IgD-negative memory B cell (primary cell): ENCODE measurements at regions not wholly inside any gene's neighbourhood (a gene's known extent, or its start where the extent isn't known, plus 50 kb on each side); places are given as distances from the start of the nearest gene placed in this dataset.

ENCODE experiments used
- H3K27ac Mint-ChIP-seq, 3 donors: one replicate each; pipeline ENCODE4 v1.8.0; 2020 to 2022; ENCODE audit warnings: mild to moderate bottlenecking in 3 of 3, mixed read lengths in 3 of 3, moderate library complexity in 1 of 3
- H3K27me3 Mint-ChIP-seq: one replicate; pipeline ENCODE4 v1.8.0; 2021; ENCODE audit warnings: mixed read lengths
- H3K36me3 Mint-ChIP-seq: one replicate; pipeline ENCODE4 v1.8.0; 2020; ENCODE audit warnings: mild to moderate bottlenecking, mixed read lengths
- H3K4me1 Mint-ChIP-seq, 3 donors: one replicate each; pipeline ENCODE4 v1.8.0; 2020 to 2022; ENCODE audit warnings: mixed read lengths in 3 of 3, mild to moderate bottlenecking in 1 of 3
- H3K4me3 Mint-ChIP-seq, 4 donors: one replicate each; pipeline ENCODE4 v1.8.0; 2020 to 2022; ENCODE audit warnings: mild to moderate bottlenecking in 4 of 4, mixed read lengths in 4 of 4, moderate library complexity in 3 of 4
- H3K9me3 Mint-ChIP-seq, 3 donors: one replicate each; pipeline ENCODE4 v1.8.0; 2020 to 2021; ENCODE audit warnings: mixed read lengths in 3 of 3, mild to moderate bottlenecking in 1 of 3

DNA sequence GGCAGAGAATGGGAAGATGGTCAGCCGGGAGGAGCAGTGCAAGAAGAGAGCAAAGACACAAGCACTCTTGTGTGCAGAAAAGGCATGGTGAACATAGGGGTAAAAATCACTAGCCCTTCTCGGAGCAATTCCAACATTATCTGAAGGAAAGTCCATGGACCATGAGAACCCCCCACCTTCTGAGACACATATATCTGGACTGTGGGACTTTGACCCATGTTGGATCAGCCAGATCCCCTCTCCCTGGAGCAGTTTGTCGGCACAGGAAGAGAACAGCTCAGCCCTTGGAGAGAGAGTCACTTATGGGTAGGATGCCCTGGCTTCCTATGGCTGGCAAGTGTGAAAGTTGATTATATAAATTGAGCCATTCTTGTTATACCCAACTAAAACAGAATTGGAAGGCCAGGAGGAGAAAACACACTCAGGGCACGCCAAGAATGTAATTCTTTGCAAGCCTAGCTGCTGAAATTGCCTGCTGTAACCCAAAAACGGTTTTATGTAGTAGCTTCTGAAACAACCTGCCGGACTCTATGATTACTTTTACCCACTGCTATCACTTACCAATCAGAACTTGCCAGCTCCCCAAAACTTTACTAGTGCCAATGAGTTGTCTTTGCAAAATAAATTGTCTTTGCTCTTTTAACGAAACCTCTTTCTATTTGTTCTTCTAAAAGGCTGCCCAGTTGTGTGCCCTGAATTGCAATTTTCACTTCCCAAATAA lies 62.8 kb upstream of the ZNF599 start:
- Mint-ChIP-seq H3K27me3 (peaks cover 7% of the 10 kb centered on the region), H3K4me1 (peaks cover 0 to 4% (median 3%) of the 10 kb centered on the region in 3 donors), H3K9me3 (no peaks in the 10 kb centered on the region), H3K36me3 (peaks cover 1% of the 10 kb centered on the region), H3K27ac (no peak overlapping the region), H3K4me3 (no peak overlapping the region)

- Mint-ChIP-seq H3K27me3 (peaks cover 7% of the 10 kb centered on the region), H3K4me1 (peaks cover 0 to 4% (median 3%) of the 10 kb centered on the region in 3 donors), H3K36me3 (peaks cover 1% of the 10 kb centered on the region), H3K9me3 (no peaks in the 10 kb centered on the region), H3K27ac (no peak overlapping the region), H3K4me3 (no peak overlapping the region)
Measured at GRCh38 chr19:34834472-34835061, 61.6 kb upstream of the ZNF599 start.

DNA sequence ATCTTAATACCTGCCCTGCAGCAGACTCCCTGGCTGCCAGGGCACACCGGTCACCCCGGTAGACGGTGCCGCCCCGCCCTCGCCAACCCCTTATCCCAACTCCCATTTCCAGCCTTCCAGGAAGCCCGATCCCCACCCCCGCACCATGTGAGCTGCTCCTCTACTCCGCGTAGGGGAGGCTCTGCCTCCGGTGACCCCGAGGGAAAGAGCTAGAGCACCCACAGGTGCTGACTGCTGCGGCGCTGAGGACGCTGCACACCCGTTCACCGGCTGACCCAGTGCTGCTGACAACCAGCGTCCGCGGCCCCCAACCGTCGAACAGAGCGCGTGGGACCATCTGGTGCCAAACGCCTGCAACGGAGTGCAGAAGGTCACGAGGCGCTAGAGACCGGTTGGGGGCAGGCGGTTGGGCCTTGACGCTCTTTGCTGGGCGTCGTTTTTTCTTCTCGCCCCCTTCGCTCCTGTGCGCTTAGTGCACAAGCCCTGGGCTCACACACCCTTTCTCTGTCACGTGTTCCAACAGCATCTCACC lies 59.6 kb upstream of the ZNF599 start:
- Mint-ChIP-seq H3K27me3 (no peaks in the 10 kb centered on the region), H3K4me1 (no peaks in the 10 kb centered on the region), H3K4me3 (no peak overlapping the region), H3K36me3 (no peaks in the 10 kb centered on the region), H3K27ac (peak overlapping the region in 1 of 3 donors; percentile 49), H3K9me3 (no peaks in the 10 kb centered on the region)

GRCh38 chr19:34831714-34832113 lies 58.7 kb upstream of the ZNF599 start:
- H3K4me3 Mint-ChIP-seq: no peak overlapping the region
- no peaks in the 10 kb centered on the region for H3K27me3 Mint-ChIP-seq
- H3K27ac Mint-ChIP-seq: no peak overlapping the region
- H3K36me3 Mint-ChIP-seq: no peaks in the 10 kb centered on the region
- H3K4me1 Mint-ChIP-seq: no peaks in the 10 kb centered on the region
- no peaks in the 10 kb centered on the region for H3K9me3 Mint-ChIP-seq

DNA sequence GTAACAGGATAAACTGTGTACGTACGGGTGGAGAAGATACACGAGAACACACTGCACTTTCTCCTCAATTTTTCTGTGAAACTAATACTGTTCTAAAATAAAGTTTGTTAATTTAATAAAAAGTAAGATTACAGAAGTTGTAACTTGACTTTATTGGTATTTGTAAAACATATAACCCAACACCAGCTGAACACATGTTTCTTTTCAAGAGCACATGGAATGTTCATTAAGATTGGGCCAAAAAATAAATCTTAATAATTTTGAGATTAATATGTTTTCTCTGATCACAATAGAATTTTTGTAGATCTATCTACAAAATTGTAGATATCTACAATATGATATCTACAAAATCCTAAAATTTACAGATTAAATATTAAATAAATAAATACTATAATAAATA lies 55.1 kb upstream of the ZNF599 start:
- Mint-ChIP-seq H3K36me3 (no peaks in the 10 kb centered on the region), H3K27me3 (no peaks in the 10 kb centered on the region), H3K27ac (no peak overlapping the region), H3K4me1 (no peaks in the 10 kb centered on the region), H3K4me3 (no peak overlapping the region), H3K9me3 (no peaks in the 10 kb centered on the region)

GRCh38 chr19:34825212-34825611 lies 52.2 kb upstream of the ZNF599 start:
- no peaks in the 10 kb centered on the region for H3K27me3 Mint-ChIP-seq
- no peak overlapping the region for H3K4me3 Mint-ChIP-seq
- no peaks in the 10 kb centered on the region for H3K36me3 Mint-ChIP-seq
- peaks cover 0 to under 1% (median 0%) of the 10 kb centered on the region in 3 donors for H3K9me3 Mint-ChIP-seq
- no peak overlapping the region for H3K27ac Mint-ChIP-seq
- no peaks in the 10 kb centered on the region for H3K4me1 Mint-ChIP-seq

- Mint-ChIP-seq H3K36me3 (no peaks in the 10 kb centered on the region), H3K9me3 (peaks cover 0 to 1% (median 0%) of the 10 kb centered on the region in 3 donors), H3K27me3 (no peaks in the 10 kb centered on the region), H3K4me1 (no peaks in the 10 kb centered on the region), H3K4me3 (peak overlapping the region in 1 of 4 donors; percentile 51), H3K27ac (no peak overlapping the region)
Measured at GRCh38 chr19:34824686-34825085, 51.7 kb upstream of the ZNF599 start.
